ENCODE measurements at regions not wholly inside any gene's neighbourhood (a gene's known extent, or its start where the extent isn't known, plus 50 kb on each side); places are given as distances from the start of the nearest gene placed in this dataset.
A peak's percentile ranks its signal among the peaks of the same experiment; 100 is the strongest.

GRCh38 chr2:535222-535621 lies 142.0 kb downstream of the TMEM18 start:
- Histone ChIP-seq H2AFZ (ENCODE audit: low read depth, low read length) (no peak overlapping the region), H4K20me1 (ENCODE audit: insufficient read depth, low read length) (no peaks in the 10 kb centered on the region), H3K27me3 (ENCODE audit: insufficient read depth, low read length, poor library complexity) (no peaks in the 10 kb centered on the region), H3K79me2 (ENCODE audit: insufficient read depth, low read length) (no peaks in the 10 kb centered on the region), H3K9ac (ENCODE audit: low read depth, low read length) (no peak overlapping the region), H3K4me3 (ENCODE audit: low read depth in 1 of 2, low read length in 2 of 2) (no peak overlapping the region), H3K9me3 (ENCODE audit: insufficient read depth, low read length, severe bottlenecking) (peaks cover 5% of the 10 kb centered on the region), H3K27ac (ENCODE audit: low read length) (no peak overlapping the region), H3K4me2 (ENCODE audit: insufficient read depth, low read length) (no peak overlapping the region), H3K4me1 (ENCODE audit: insufficient read depth, low read length) (no peaks in the 10 kb centered on the region), H3K36me3 (ENCODE audit: insufficient read depth, low read length) (no peaks in the 10 kb centered on the region)
- ATAC-seq (ENCODE audit: insufficient read depth, low read depth) (no peak), DNase-seq (no peak)
- peak; percentile 47 for TF ChIP-seq CTCF (IDR thresholded peaks at IDR 0.05; ENCODE audit: borderline replicate concordance, extremely low read depth, low read length, poor library complexity, severe bottlenecking)
- no peak for TF ChIP-seq EZH2 (IDR thresholded peaks at IDR 0.05; ENCODE audit: borderline replicate concordance, low read depth, low read length, severe bottlenecking)

- Histone ChIP-seq H2AFZ (ENCODE audit: low read depth, low read length) (no peak overlapping the region), H3K27ac (ENCODE audit: low read length) (no peak overlapping the region), H3K27me3 (ENCODE audit: insufficient read depth, low read length, poor library complexity) (no peaks in the 10 kb centered on the region), H3K4me1 (ENCODE audit: insufficient read depth, low read length) (peaks cover 5% of the 10 kb centered on the region), H3K36me3 (ENCODE audit: insufficient read depth, low read length) (no peaks in the 10 kb centered on the region), H3K79me2 (ENCODE audit: insufficient read depth, low read length) (no peaks in the 10 kb centered on the region), H4K20me1 (ENCODE audit: insufficient read depth, low read length) (no peaks in the 10 kb centered on the region), H3K9me3 (ENCODE audit: insufficient read depth, low read length, severe bottlenecking) (no peaks in the 10 kb centered on the region), H3K4me3 (ENCODE audit: low read depth in 1 of 2, low read length in 2 of 2) (no peak overlapping the region), H3K4me2 (ENCODE audit: insufficient read depth, low read length) (no peak overlapping the region), H3K9ac (ENCODE audit: low read depth, low read length) (no peak overlapping the region)
- TF ChIP-seq CTCF (IDR thresholded peaks at IDR 0.05; ENCODE audit: borderline replicate concordance, extremely low read depth, low read length, poor library complexity, severe bottlenecking) (no peak), EZH2 (IDR thresholded peaks at IDR 0.05; ENCODE audit: borderline replicate concordance, low read depth, low read length, severe bottlenecking) (no peak)
- DNase-seq (no peak), ATAC-seq (ENCODE audit: insufficient read depth, low read depth) (no peak)
These were observed 147.4 kb downstream of the TMEM18 start for GRCh38 chr2:529852-530251.

- 0 out of 2 replicates have a peak overlapping the region, but pooled peaks have one; percentile 47 for H2AFZ ChIP-seq (ENCODE audit: low read depth, low read length)
- peak; percentile 99 for ATAC-seq (ENCODE audit: insufficient read depth, low read depth)
- no peak overlapping the region for H3K4me3 ChIP-seq (ENCODE audit: low read depth in 1 of 2, low read length in 2 of 2)
- TF ChIP-seq CTCF (IDR thresholded peaks at IDR 0.05; ENCODE audit: borderline replicate concordance, extremely low read depth, low read length, poor library complexity, severe bottlenecking) (peak; percentile 75), EZH2 (IDR thresholded peaks at IDR 0.05; ENCODE audit: borderline replicate concordance, low read depth, low read length, severe bottlenecking) (no peak)
- 0 out of 2 replicates have a peak overlapping the region, but pooled peaks have one; percentile 9 for H3K27ac ChIP-seq (ENCODE audit: low read length)
- peaks cover 5% of the 10 kb centered on the region for H3K4me1 ChIP-seq (ENCODE audit: insufficient read depth, low read length)
- H3K4me2 ChIP-seq (ENCODE audit: insufficient read depth, low read length): no peak overlapping the region; the same call in 1 of the 2 replicates
- no peaks in the 10 kb centered on the region for H3K27me3 ChIP-seq (ENCODE audit: insufficient read depth, low read length, poor library complexity)
- H3K9ac ChIP-seq (ENCODE audit: low read depth, low read length): no peak overlapping the region
- no peaks in the 10 kb centered on the region for H4K20me1 ChIP-seq (ENCODE audit: insufficient read depth, low read length)
- H3K9me3 ChIP-seq (ENCODE audit: insufficient read depth, low read length, severe bottlenecking): no peaks in the 10 kb centered on the region
- no peaks in the 10 kb centered on the region for H3K36me3 ChIP-seq (ENCODE audit: insufficient read depth, low read length)
- DNase-seq: peak; percentile 54
- no peaks in the 10 kb centered on the region for H3K79me2 ChIP-seq (ENCODE audit: insufficient read depth, low read length)
These were observed 147.8 kb downstream of the TMEM18 start for GRCh38 chr2:529424-529823.

GRCh38 chr2:527581-527980 lies 149.6 kb downstream of the TMEM18 start:
- no peaks in the 10 kb centered on the region for H3K27me3 ChIP-seq (ENCODE audit: insufficient read depth, low read length, poor library complexity)
- H2AFZ ChIP-seq (ENCODE audit: low read depth, low read length): no peak overlapping the region

More at GRCh38 chr2:527581-527980, 149.6 kb downstream of the TMEM18 start:
- Histone ChIP-seq H3K9ac (ENCODE audit: low read depth, low read length) (no peak overlapping the region), H4K20me1 (ENCODE audit: insufficient read depth, low read length) (no peaks in the 10 kb centered on the region), H3K4me3 (ENCODE audit: low read depth in 1 of 2, low read length in 2 of 2) (no peak overlapping the region), H3K9me3 (ENCODE audit: insufficient read depth, low read length, severe bottlenecking) (no peaks in the 10 kb centered on the region), H3K4me2 (ENCODE audit: insufficient read depth, low read length) (no peak overlapping the region), H3K27ac (ENCODE audit: low read length) (no peak overlapping the region), H3K4me1 (ENCODE audit: insufficient read depth, low read length) (peaks cover 5% of the 10 kb centered on the region), H3K36me3 (ENCODE audit: insufficient read depth, low read length) (no peaks in the 10 kb centered on the region), H3K79me2 (ENCODE audit: insufficient read depth, low read length) (no peaks in the 10 kb centered on the region)
- DNase-seq (no peak), ATAC-seq (ENCODE audit: insufficient read depth, low read depth) (no peak)
- TF ChIP-seq CTCF (IDR thresholded peaks at IDR 0.05; ENCODE audit: borderline replicate concordance, extremely low read depth, low read length, poor library complexity, severe bottlenecking) (no peak), EZH2 (IDR thresholded peaks at IDR 0.05; ENCODE audit: borderline replicate concordance, low read depth, low read length, severe bottlenecking) (no peak)
